ENCODE measurements at regions not wholly inside any gene's neighbourhood (a gene's known extent, or its start where the extent isn't known, plus 50 kb on each side); places are given as distances from the start of the nearest gene placed in this dataset.
"Not testable (repeated sequence)": the region's sequence is repeated elsewhere in the genome, so short reads cannot be mapped to it uniquely, and the experiment has no call there.

DNA sequence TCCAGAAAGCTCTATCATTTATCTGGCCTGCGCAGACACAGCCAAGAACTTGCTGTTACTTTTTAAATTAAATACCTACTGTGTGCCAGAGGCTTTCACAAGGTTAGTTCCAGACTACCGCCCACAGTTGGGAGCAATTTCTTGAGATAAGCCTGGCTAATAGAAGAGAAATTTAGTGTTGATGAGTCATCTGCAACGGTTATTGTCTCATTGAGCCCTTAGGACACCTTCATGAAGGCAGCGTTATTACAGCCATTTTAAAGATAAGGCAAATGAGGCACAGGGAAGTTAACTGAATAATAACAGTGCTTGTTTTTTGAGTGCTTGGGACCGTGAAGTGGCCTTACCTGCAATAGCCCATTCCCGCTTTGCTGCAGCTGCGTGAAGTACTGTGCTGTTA, 292.9 kb upstream of the MSX2 start:
- DNase-seq (ENCODE audit: low spot score) = no peak

DNA sequence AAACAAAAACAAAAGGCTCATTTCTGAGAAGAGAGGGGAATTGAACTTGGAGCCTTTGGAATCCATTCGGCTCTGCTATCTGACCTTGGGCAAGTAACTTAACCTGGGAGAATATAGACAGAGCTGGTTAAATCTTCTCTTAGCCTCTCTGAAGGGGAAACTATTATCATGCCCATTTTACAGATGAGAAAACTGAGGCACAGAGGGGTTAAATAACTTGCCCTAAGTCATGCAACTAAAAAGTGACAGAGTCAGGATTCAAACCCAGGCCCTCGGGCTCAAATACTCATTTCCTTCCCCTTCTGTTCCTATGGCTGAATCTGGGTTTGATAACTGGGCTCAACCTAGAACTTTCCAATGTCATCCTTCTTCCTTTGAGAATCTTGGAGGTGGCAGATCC, 291.3 kb upstream of the MSX2 start:
- no peak for DNase-seq (ENCODE audit: low spot score)

DNA sequence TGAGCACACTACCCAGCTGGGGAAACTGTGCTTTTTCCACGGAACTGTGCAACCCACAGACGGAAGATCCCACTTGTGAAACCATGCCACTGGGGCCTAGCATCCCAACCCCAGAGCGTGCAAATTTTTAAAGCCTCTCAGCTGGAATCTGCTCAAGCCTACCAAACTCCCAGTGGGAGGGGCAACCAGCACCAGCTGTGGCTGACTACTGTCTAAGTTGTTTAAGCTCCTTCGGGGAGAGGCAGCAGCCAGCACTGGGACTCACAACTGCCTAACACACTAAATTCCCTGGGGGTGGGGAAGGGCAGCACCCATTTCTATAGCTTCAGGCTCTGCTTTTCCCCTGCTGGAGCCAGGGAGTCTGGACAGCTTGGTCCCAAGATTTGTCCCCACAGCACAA, 287.6 kb upstream of the MSX2 start:
- DNase-seq (ENCODE audit: low spot score) = no peak

DNA sequence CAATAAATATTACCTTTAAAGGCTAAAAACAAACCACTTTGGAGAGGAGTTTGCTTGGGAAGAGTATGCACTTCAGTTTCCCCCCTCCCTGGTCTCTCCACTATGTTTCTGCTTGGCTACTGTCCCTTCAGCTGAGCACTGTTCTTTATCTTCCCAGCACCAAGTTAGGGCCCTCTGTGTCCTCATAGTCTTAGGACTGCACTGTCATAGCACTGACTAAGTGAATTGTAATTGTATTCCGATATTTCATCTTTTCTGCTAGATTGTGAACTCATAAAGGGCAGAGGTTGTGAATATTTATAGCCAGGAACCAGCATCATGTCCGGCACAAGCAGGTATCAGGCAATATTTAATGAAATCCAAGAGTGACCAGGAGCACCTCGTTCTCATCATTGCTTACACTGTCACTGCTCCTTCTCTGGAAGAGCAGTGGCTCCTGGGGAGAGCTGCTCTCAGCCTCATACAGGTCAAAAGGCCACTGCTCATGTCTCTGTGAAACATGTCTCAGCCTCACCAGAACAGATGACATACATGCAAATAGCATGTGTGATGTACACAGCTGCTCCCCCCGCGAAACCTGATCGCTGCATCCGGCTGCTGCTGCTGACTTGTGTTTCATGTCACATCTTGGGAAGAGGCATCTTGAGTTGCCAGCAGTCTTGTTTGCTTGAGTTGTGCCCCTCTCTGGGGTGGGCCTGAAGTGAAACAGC, 279.7 kb upstream of the MSX2 start:
- DNase-seq (ENCODE audit: low spot score) = no peak

DNA sequence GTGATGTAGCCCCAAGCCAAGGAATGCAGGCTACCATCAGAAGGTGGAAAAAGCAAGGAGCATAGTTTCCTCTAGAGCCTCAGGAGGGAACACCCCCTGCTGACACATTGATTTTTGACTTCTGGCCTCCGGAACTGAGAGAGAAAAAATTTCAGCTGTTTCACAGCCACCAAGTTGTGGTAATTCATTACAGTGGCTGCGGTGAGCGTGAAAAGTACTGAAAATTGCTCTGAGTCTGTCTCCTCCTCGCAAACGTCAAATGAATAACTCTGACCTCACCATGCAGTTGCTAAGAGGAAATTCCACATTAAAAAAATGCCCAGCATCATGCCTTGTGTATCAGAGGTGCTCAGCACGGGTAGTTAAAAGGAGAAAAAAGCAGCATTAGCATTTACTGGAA, 277.9 kb upstream of the MSX2 start:
- DNase-seq (ENCODE audit: low spot score) = no peak

DNA sequence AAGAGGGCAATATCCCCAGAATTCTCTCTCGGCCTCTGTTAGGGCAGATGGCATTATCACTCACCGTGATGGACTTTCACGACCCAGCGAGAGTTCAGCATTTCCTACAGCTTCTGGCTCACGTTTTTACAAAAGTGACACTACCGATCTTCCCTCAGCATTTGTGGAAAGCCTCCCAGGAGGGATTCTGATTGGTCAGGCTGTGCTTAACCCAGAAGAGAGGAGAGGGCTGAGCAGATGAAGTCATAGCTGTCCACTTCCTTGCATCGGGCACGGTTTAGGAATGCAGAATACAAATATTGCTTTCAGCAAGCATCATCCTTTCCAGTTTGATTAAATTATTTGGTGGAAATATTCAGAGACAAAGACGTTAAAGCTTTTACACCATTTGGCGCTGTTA, 277.4 kb upstream of the MSX2 start:
- no peak for DNase-seq (ENCODE audit: low spot score)

DNA sequence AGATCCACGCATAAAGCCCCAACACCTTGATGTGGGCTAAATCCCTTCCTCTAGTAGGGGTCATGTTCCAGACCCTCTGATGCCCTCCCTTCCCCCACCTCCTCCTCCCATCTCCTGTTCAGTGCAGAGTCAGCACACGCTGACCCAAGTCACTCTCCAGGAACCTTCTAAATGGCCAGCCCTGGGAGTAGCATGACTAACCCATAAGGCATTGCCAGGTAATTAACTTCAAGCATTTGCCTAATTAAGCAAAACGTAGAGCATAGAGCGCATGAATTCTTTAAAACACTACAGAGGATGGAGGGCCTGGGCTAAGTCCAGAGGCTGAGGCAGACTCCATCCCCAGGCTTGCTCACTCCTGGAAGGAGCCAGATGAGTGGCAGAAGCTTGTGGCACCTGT, 276.3 kb upstream of the MSX2 start:
- no peak for DNase-seq (ENCODE audit: low spot score)

DNA sequence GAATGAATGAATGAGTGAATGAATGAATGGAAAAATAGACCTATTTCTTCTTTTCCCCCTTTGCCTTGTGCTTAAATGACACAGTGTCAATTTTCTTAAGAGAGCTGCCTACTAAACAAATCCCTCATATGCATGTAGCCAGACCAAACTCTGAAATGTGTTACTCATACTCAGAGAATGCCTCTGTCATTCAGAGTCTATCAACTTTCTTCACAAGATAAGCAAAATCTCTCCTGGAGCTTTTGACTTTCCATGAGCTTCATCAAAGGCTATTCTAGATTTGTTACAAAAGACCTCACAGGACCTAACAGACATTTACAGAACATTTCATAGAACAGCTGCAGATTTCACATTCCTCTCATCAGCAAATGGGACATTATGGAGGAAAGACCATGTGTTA, 275.7 kb upstream of the MSX2 start:
- DNase-seq (ENCODE audit: low spot score) = no peak

DNA sequence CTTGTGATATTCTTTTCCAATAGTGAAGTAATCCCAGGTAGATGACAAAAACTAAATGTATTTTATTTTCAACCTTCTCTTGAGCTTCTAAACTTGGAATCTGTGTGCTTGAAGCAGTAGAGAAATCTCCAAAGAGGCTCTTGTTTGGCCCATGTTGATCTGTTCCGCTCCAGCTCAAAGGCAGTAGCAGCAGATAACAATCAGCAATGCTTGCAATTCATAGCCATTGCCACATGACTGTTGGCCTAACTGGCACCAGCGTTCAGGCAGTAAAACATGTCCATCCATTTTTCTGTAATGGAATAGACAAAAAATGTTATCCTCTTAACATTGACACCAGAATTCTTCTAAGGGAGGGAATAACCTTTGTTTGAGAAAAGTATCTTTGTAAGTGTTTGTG, 270.7 kb upstream of the MSX2 start:
- no peak for DNase-seq (ENCODE audit: low spot score)

DNA sequence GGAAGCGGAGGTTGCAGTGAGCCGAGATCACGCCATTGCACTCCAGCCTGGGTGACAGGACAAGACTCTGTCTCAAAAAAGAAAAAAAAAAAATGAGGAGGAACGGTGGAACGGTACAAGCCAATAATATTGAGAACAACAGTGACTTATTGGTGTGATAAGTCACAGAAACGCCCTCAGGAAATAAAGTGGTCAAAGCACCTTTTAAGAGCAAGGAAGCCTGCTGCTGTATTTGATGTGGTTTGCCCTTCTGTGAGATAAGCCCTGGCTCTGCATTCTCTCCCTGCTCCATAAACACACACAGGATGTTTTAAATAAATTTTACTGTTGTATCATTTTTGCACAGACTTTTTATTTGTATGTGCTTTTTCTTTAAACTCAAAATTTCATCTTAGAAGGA, 269.9 kb upstream of the MSX2 start:
- DNase-seq (ENCODE audit: low spot score) = no peak

DNA sequence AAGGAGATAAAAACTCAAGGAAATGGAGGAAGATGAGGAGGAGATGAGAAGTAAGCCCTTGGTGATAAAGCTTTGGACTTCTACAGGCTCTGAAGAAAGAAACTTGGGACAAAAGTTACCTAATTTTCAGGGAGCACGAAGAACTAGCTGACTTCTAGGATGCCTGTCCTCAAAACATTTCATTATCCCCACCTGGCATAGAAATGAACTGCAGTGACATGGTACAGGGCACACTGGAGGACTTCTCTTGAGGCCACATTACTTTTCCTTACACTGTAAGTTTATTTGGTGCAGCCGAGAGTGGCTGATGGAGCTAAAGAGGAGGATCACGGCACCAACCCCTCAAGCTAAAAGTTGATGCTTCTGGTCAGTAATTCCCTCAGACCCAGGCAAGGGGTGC, 269.5 kb upstream of the MSX2 start:
- no peak for DNase-seq (ENCODE audit: low spot score)

DNA sequence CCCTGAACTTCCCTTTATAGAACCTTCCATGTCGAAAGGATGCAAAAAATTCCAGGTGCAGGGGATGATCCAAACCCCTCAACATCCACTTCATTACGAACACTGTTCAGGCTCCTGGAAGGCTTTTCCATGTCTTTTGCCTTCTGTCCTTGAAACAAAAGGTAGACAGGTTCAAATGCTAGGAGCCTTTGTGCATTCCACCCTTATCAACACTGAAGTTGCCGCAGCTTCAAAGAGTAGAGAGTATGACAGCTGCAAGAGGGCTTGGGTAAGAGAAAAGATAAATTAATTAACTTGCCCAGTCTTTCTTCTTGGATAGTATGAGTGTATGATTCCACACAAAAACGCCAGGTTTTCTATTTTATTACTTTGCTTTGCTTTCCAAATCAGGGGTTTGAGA, 269.1 kb upstream of the MSX2 start:
- no peak for DNase-seq (ENCODE audit: low spot score)

DNA sequence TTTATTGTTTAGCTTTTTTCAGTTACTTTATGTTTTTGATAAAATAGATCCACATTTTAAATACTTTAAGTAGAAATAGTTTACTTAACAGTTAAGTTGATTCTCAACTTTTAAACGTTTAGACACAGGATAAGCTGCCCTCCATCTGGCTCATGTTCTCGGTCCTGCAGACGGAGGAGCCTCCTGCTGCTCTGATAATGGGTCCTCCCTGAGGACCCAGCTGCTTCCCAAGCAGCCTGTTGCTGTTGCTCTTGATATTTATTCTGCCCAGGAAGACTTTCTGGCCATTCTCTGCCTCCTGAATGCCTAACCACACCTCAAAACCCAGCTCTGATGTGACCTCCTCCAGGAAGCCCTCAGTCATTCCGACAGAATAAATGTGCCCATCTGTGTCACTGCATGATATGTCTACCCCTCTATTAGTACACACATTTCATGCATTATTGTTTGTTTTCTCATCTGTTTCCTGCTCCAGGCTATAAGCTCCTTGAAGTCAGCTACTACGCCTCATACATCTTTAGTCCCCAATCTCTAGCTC, 267.2 kb upstream of the MSX2 start:
- no peak for DNase-seq (ENCODE audit: low spot score)

DNA sequence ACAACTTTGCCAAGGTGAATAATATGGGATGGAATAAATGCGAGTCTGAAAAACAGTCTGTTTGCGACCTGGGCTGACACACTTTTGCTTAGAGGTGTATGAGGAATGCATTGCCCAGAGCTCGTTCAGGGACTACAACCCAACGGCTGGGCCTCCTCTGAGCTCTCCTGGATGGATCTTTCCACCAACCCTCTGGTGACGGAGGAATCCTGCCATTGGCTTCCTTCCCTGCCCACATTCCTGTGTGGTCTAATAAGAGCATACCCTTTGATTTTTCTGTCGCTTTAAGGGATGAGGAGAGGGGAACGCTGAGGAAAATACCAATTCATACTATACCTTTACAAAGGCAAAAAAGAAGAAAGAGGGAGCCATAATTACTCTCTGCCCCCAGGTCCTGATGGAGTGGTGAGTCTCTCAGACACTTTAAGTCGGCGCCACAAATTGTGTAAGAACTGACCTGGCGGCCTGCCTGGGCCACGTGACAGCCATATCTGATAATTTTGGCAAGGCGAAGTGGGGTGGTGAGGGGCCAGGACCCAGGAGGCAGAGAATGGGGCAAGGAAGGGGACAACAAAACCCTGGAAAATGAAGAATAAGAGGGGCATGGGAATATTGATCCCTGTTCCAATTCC, 265.2 kb upstream of the MSX2 start:
- DNase-seq (ENCODE audit: low spot score) = no peak

DNA sequence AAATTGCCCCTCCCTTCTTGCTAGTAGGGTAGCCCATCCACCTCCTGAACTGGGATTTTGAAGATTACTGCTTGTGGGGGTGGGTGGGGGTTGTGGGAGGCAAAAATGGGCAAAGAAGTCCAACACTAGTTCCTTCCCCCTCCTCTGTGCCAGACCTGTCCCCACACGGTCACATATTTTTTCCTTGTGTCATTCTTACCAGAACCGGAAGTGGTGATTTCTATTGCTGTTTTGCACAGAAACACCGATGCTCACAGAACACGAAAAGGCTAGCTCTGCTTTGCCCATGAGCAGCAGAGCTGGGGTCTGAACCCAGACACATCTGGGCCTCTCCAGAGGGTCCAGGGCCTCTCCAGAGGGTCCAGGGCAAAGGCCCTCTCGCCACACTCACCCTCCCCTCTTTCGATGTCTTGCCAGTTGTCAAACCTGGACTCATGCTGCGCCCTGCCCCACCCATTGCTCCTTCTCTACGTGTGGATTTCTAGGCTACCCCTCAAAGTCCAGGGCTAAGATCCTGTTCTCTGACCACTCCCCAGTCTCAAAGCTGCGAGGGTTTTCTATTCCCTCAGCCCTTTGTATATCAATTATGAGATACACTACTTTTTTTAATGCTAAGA, 264.4 kb upstream of the MSX2 start:
- no peak for DNase-seq (ENCODE audit: low spot score)

DNA sequence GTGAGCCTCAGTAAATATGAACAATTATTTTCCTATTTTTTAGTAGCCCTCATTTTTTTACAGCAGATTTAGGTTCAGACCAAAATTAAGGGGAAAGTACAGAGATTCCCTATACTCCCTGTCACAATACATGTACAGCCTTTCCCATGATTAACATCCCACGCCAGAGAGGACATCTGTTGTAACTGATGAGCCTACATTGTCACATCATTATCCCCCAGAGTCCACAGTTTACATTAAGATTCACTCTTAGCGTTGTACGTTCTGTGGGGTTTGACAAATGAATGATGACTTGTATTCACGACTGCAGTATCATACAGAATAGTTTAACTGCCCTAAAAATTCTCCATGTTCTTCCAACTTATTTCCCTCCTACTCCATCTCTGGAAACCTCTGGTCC, 262.3 kb upstream of the MSX2 start:
- no peak for DNase-seq (ENCODE audit: low spot score)

DNA sequence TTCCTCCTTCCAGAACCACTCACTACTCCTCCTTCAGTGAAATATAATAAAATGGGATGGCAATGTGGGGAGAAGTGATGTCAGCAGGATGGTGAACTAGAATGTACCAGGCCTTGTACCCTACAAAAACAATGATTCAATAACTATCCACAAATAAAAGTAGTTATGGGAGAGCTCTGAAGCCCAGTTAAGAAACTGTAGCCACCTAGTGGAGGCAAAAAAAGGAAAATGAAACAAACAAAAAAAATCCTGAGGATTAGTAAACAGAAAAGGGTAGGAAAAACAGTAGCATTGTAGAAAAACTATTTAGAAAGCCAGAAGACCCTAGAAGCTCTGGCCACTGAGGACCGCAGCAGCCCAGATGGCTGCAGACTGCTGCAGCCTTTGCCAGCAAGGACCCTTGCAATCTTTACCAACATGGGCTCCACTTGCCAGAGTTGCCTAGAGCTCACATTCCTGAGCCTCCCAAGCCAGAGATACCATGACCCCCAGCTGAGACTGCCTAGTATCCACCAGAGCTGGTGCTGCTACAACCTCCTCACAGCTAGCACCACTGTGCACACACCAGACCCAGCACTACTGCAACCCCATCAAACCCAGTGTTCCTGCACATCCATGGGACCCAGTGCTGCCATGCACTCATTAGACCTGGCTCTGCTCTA, 259.7 kb upstream of the MSX2 start:
- DNase-seq (ENCODE audit: low spot score) = no peak

DNA sequence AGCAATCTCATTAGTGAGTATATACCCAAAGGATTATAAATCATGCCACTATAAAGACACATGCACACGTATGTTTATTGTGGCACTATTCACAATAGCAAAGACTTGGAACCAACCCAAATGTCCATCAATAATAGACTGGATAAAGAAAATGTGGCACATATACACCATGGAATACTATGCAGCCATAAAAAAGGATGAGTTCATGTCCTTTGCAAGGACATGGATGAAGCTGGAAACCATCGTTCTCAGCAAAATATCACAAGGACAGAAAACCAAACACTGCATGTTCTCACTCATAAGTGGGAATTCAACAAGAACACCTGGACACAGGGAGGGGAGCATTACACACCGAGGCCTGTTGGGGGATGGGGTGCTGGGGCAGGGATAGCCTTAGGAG, 252.9 kb upstream of the MSX2 start:
- DNase-seq (ENCODE audit: low spot score) = not testable (repeated sequence)

DNA sequence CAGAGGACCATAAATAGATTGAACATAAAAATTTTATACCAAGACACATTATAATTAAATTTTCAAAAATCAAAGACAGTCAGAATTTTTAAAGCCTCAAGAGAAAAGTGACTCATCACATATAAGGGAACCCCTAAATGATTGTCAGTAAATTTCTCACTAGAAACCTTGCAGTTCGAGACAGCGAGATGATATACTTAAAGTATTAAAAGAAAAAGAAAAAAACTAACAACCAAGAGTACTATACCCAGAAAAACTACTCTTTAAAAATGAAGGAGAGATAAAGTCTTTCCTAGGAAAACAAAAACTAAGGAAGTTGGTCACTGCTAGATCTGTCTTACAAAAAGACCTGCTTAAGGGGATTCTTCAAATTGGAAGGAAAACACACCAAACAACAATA, 251.4 kb upstream of the MSX2 start:
- DNase-seq (ENCODE audit: low spot score) = no peak

DNA sequence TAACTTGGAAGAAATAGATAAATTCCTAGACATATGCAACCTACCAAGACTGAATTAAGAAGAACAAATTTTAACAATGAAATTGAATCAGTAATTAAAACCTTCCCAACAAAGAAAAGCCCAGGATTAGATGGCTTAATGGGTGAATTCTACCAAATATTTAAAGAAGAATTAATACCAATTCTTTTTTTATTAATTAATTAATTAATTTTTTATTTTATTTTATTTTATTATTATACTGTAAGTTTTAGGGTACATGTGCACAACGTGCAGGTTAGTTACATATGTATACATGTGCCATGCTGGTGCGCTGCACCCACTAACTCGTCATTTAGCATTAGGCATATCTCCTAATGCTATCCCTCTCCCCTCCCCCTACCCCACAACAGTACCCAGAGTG, 248.4 kb upstream of the MSX2 start:
- not testable (repeated sequence) for DNase-seq (ENCODE audit: low spot score)

DNA sequence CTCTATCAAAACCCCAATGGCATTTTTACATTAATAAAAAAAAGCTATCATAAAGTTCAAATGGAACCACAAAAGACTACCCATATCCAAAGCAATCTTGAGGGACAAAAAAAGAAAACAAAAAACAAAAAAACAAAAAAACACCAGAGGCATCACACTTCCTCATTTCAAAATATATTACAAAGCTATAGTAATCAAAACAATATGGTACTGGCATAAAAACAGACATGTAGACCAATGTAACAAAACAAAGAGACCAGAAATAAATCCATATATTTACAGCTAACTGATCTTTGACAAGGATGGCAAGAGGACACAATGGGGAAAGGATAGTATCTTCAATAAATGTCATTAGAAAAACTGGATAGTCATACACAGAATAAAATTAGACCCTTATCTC, 245.1 kb upstream of the MSX2 start:
- no peak for DNase-seq (ENCODE audit: low spot score)

DNA sequence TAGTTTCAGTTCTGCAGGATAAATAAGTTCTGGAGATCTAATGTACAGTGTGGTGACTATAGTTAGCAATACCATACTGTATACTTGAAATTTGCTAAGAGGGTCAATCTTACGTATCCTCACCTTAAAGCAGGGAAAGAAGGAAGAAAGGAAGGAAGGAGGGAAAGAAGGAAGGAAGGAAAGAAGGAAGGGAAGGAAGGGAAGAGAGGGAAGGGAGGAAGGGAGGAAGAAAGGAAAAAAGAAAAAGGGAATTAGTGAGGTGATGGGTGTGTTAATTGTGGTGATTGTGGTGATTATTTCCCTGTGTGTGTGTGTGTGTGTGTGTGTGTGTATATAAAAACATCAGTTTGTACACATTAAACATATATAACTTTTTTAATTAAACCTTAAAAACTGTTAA, 242.6 kb upstream of the MSX2 start:
- DNase-seq (ENCODE audit: low spot score) = no peak

DNA sequence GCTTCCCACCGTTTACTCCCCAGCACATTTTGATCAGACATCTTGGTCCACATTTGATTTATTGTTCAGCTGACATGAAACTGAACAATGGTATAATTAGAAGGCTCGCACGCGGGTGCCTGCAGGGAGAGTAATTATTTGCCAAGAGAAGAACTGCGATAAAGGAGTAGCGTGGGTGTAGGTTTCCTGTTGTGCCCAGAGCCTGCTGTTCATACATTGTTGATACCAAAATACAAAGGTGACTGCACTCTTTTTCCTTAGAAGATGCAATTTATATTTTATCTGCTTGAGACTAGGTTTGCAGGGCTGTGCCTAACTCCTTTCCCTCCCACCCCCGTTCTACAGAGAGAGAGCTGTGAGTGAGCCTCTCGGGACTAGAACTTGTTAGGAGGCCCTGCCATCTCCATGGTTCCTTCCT, 241.8 kb upstream of the MSX2 start:
- DNase-seq (ENCODE audit: low spot score) = no peak

All from SK-N-DZ (cell line).